CD8-positive, alpha-beta memory T cell (primary cell): ENCODE measurements at regions not wholly inside any gene's neighbourhood (a gene's known extent, or its start where the extent isn't known, plus 50 kb on each side); places are given as distances from the start of the nearest gene placed in this dataset.

Experiments used
- CTCF ChIA-PET: fragments of 350-600 bp; sonication (Branson Sonifier 250); formaldehyde crosslinking; loops from one replicate; lab custom pipeline; 2021; ENCODE audit warnings: antibody characterized with exemption; lab: Charles Lee
- POLR2A ChIA-PET: fragments of 350-600 bp; sonication (Branson Sonifier 250); formaldehyde crosslinking; loops from one replicate; lab custom pipeline; 2021; ENCODE audit warnings: antibody characterized with exemption; lab: Charles Lee
- DNase-seq, 5 donors: peaks; one replicate each; pipeline versions ENCODE4 v3.0.0 to v3.0.0-alpha.2; 2020 to 2022; ENCODE audit warnings: mixed read lengths in 1 of 5
- H3K27ac ChIP-seq: one replicate; pipeline ENCODE4 v1.7.0; 2013; ENCODE audit warnings: low read depth, mild to moderate bottlenecking, low read length, moderate library complexity
- H3K27me3 ChIP-seq: 2 replicates; pipeline ENCODE4 v1.7.0; 2013; ENCODE audit warnings: low read length, mild to moderate bottlenecking; ENCODE audit not compliant: insufficient read depth, poor library complexity, severe bottlenecking
- H3K36me3 ChIP-seq: 2 replicates; pipeline ENCODE4 v1.7.0; 2013; ENCODE audit warnings: mild to moderate bottlenecking, low read length, moderate library complexity; ENCODE audit not compliant: insufficient read depth
- H3K4me1 ChIP-seq: 2 replicates; pipeline ENCODE4 v1.7.0; 2013; ENCODE audit warnings: mild to moderate bottlenecking, low read length, moderate library complexity; ENCODE audit not compliant: insufficient read depth
- H3K4me3 ChIP-seq: 2 replicates; pipeline ENCODE4 v1.7.0; 2013; ENCODE audit warnings: mild to moderate bottlenecking, low read length
- H3K9me3 ChIP-seq: 2 replicates; pipeline ENCODE4 v1.7.0; 2013; ENCODE audit warnings: mild to moderate bottlenecking, low read length
- H3K27ac Mint-ChIP-seq, 8 donors: one replicate each; pipeline ENCODE4 v1.8.0; 2020 to 2021; ENCODE audit warnings: mixed read lengths in 8 of 8, mild to moderate bottlenecking in 6 of 8, inconsistent platforms in 3 of 8, moderate library complexity in 3 of 8
- H3K27me3 Mint-ChIP-seq, 2 donors: one replicate each; pipeline ENCODE4 v1.8.0; 2020 to 2021; ENCODE audit warnings: mixed read lengths in 2 of 2, mild to moderate bottlenecking in 1 of 2, moderate library complexity in 1 of 2
- H3K36me3 Mint-ChIP-seq, 3 donors: one replicate each; pipeline ENCODE4 v1.8.0; 2020 to 2021; ENCODE audit warnings: mixed read lengths in 3 of 3, inconsistent platforms in 1 of 3, mild to moderate bottlenecking in 1 of 3
- H3K4me1 Mint-ChIP-seq, 3 donors: one replicate each; pipeline ENCODE4 v1.8.0; 2020 to 2021; ENCODE audit warnings: mixed read lengths in 3 of 3, inconsistent platforms in 1 of 3, mild to moderate bottlenecking in 1 of 3
- H3K4me3 Mint-ChIP-seq, 7 donors: one replicate each; pipeline ENCODE4 v1.8.0; 2020 to 2021; ENCODE audit warnings: mixed read lengths in 7 of 7, mild to moderate bottlenecking in 6 of 7, moderate library complexity in 4 of 7, inconsistent platforms in 2 of 7
- H3K9me3 Mint-ChIP-seq, 5 donors: one replicate each; pipeline ENCODE4 v1.8.0; 2020 to 2022; ENCODE audit warnings: mixed read lengths in 5 of 5, mild to moderate bottlenecking in 3 of 5, moderate library complexity in 2 of 5, inconsistent platforms in 1 of 5

DNA sequence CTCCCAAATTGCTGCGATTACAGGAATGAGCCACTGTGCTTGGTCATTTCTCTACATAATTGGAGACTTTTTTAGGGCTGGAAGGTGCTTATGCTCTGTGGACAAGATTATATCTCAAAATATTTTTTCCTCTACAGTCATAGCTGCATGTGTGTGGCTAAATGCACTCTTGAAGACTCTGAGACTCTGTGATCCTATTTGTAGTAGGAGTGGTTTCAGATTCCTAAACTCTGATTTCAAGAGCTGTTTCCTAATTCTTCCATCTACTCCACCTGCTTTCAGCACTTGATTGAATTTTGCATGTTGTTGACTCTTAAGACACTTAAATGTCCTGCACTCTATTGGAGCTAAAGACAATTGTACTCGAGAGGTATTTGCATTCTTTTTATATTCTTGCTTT lies 78.0 kb downstream of the KLF5 start:
- Histone ChIP-seq H3K4me3 (no peak overlapping the region), H3K9me3 (no peaks in the 10 kb centered on the region), H3K27me3 (no peaks in the 10 kb centered on the region), H3K36me3 (no peaks in the 10 kb centered on the region), H3K27ac (no peak overlapping the region), H3K4me1 (no peaks in the 10 kb centered on the region)
- Mint-ChIP-seq H3K36me3 (no peaks in the 10 kb centered on the region), H3K27me3 (peaks cover 3 to 8% of the 10 kb centered on the region in 2 donors), H3K4me1 (no peaks in the 10 kb centered on the region), H3K9me3 (no peaks in the 10 kb centered on the region), H3K4me3 (no peak overlapping the region), H3K27ac (no peak overlapping the region)
- CTCF ChIA-PET, result no interaction called here
- DNase-seq, result no peak
- POLR2A ChIA-PET, result no interaction called here

DNA sequence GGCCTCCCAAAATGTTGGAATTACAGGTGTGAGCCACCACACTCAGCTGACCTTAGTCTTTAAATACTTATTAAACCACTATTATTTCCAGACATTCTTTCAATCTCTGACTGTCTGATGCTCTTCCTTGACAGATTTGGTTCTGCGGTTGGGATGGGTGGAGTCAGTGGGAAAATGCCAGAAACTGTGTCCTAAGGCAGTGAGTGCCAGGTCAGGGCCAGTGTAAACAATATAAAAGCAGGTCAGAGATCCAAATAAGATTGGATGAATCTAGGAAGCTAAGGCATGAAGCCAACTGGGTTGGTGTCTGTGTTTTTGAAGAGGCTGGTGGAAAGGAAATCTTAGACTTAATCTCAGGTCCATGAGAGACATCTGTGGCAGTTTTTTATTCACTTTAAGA lies 74.7 kb downstream of the KLF5 start:
- H3K9me3 ChIP-seq, result no peaks in the 10 kb centered on the region
- Mint-ChIP-seq H3K27me3 (peaks cover 7 to 11% of the 10 kb centered on the region in 2 donors), H3K27ac (no peak overlapping the region), H3K9me3 (no peaks in the 10 kb centered on the region), H3K4me3 (no peak overlapping the region), H3K4me1 (no peaks in the 10 kb centered on the region), H3K36me3 (no peaks in the 10 kb centered on the region)
- no peak for DNase-seq
- H3K4me1 ChIP-seq, result no peaks in the 10 kb centered on the region
- no peaks in the 10 kb centered on the region for H3K36me3 ChIP-seq
- ChIA-PET CTCF (no interaction called here), POLR2A (no interaction called here)
- H3K27me3 ChIP-seq, result no peaks in the 10 kb centered on the region
- H3K4me3 ChIP-seq, result no peak overlapping the region
- no peak overlapping the region for H3K27ac ChIP-seq

DNA sequence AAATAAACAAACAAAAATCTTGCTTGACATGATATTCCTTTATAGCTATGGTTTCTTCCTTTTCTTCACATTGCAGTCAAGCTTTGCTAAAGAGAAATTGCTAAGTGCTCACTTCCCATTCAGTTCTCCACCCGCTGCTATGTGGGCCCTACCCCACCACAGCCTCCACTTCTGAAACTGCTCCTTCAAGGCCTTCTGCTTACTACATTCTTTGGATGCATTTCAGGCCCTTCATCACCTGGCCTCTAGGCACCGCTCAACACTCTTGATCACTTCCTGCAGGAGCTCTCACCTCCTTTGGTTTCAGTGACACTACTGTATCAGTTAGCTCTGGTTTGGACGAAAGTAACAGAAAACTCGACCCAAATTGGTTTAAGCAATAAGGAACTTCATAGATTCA lies 72.4 kb downstream of the KLF5 start:
- Mint-ChIP-seq H3K4me3 (no peak overlapping the region), H3K27ac (no peak overlapping the region), H3K9me3 (no peaks in the 10 kb centered on the region), H3K27me3 (peaks cover 9 to 11% of the 10 kb centered on the region in 2 donors), H3K36me3 (no peaks in the 10 kb centered on the region), H3K4me1 (no peaks in the 10 kb centered on the region)
- H3K9me3 ChIP-seq, result no peaks in the 10 kb centered on the region
- POLR2A ChIA-PET, result no interaction called here
- no peak overlapping the region for H3K27ac ChIP-seq
- H3K36me3 ChIP-seq, result no peaks in the 10 kb centered on the region
- no peaks in the 10 kb centered on the region for H3K4me1 ChIP-seq
- no peak for DNase-seq
- no peaks in the 10 kb centered on the region for H3K27me3 ChIP-seq
- H3K4me3 ChIP-seq, result no peak overlapping the region
- CTCF ChIA-PET, result no interaction called here

DNA sequence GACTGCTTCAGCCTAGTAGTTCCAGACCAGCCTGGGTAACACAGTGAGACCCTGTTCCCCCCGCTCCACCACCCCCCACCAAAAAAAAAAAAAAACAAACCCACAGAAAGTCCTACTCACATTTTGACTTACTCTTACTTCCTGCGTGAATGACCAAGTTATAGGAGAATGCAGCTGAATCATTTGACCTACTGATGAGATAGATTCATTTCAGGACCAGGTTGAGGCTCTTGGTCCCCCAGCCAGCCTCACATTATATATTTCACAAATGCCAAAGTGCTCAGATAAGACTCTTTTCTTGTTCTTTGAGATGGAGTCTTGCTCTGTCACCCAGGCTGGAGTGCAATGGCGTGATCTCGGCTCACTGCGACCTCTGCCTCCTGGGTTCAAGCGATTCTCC lies 70.2 kb downstream of the KLF5 start:
- Mint-ChIP-seq H3K36me3 (no peaks in the 10 kb centered on the region), H3K27ac (no peak overlapping the region), H3K27me3 (peaks cover 9 to 15% of the 10 kb centered on the region in 2 donors), H3K9me3 (no peaks in the 10 kb centered on the region), H3K4me1 (no peaks in the 10 kb centered on the region), H3K4me3 (no peak overlapping the region)
- no peaks in the 10 kb centered on the region for H3K36me3 ChIP-seq
- no peaks in the 10 kb centered on the region for H3K9me3 ChIP-seq
- no peak overlapping the region for H3K4me3 ChIP-seq
- POLR2A ChIA-PET, result no interaction called here
- H3K27me3 ChIP-seq, result no peaks in the 10 kb centered on the region
- DNase-seq, result no peak
- H3K27ac ChIP-seq, result no peak overlapping the region
- CTCF ChIA-PET, result no interaction called here
- no peaks in the 10 kb centered on the region for H3K4me1 ChIP-seq
